H1 (cell line): ENCODE measurements at regions not wholly inside any gene's neighbourhood (a gene's known extent, or its start where the extent isn't known, plus 50 kb on each side); places are given as distances from the start of the nearest gene placed in this dataset.
A peak's percentile ranks its signal among the peaks of the same experiment; 100 is the strongest.

Experiments
- CTCF ChIA-PET: fragments of 300-600 bp; sonication (Branson Sonifier 250); formaldehyde crosslinking; loops from one replicate; lab custom pipeline; 2021; ENCODE audit not compliant: partially characterized antibody; lab: Charles Lee
- POLR2A ChIA-PET: fragments of 300-600 bp; sonication (Branson Sonifier 250); formaldehyde crosslinking; loops from one replicate; lab custom pipeline; 2021; ENCODE audit warnings: inconsistent platforms; ENCODE audit not compliant: partially characterized antibody; lab: Charles Lee
- DNase-seq, 2 experiments: peaks; one replicate each; pipeline versions ENCODE4 v3.0.0 to v3.0.0-alpha.2; 2010 to 2022; ENCODE audit warnings: low spot score in 2 of 2, low read depth in 1 of 2, mixed read lengths in 1 of 2
- FAIRE-seq: peaks from 2 replicates; lab custom pipeline; 2011; peaks lifted over from hg19 to GRCh38; lab: Jason Lieb, UNC
- H2AFZ ChIP-seq: 2 replicates; pipeline ENCODE4 v1.8.1; 2012; ENCODE audit warnings: low read length, inconsistent platforms
- H2AK5ac ChIP-seq: 2 replicates; pipeline ENCODE4 v1.6.1; 2013; ENCODE audit warnings: low read depth, low read length
- H2BK120ac ChIP-seq: replicated peaks from 2 replicates; pipeline ENCODE3; 2013; ENCODE audit warnings: low read depth, low read length, inconsistent platforms
- H2BK12ac ChIP-seq: 2 replicates; pipeline ENCODE4 v1.6.1; 2013; ENCODE audit warnings: low read depth, low read length
- H2BK15ac ChIP-seq: 2 replicates; pipeline ENCODE4 v1.6.1; 2013; ENCODE audit warnings: low read length
- H2BK20ac ChIP-seq: 2 replicates; pipeline ENCODE4 v1.6.1; 2013; ENCODE audit warnings: low read length
- H2BK5ac ChIP-seq: 2 replicates; pipeline ENCODE4 v1.6.1; 2013; ENCODE audit warnings: low read depth, low read length
- H3K14ac ChIP-seq: 2 replicates; pipeline ENCODE4 v1.6.1; 2013; ENCODE audit warnings: inconsistent platforms; ENCODE audit not compliant: insufficient read length
- H3K18ac ChIP-seq: 2 replicates; pipeline ENCODE4 v1.6.1; 2013; ENCODE audit warnings: low read length; ENCODE audit errors: extremely low read depth
- H3K23ac ChIP-seq: 2 replicates; pipeline ENCODE4 v1.6.1; 2013; ENCODE audit warnings: inconsistent platforms; ENCODE audit not compliant: insufficient read length
- H3K23me2 ChIP-seq: 2 replicates; pipeline ENCODE4 v1.6.1; 2013; ENCODE audit warnings: low read depth, low read length
- H3K27ac ChIP-seq: 2 replicates; pipeline ENCODE4 v1.6.1; 2011; ENCODE audit warnings: low read depth, low read length, inconsistent platforms
- H3K27me3 ChIP-seq, 4 experiments: replicated peaks in 1 of 4; 1 replicate in 1 of 4; 2 replicates in 3 of 4; pipeline versions ENCODE4 v1.6.1 to v1.8.1; 2011 to 2013; ENCODE audit warnings: low read length in 3 of 4, mild to moderate bottlenecking in 3 of 4, inconsistent platforms in 2 of 4, mixed read lengths in 2 of 4, moderate library complexity in 1 of 4; ENCODE audit not compliant: control insufficient read depth in 3 of 4, insufficient read depth in 3 of 4; ENCODE audit errors: extremely low read depth in 1 of 4
- H3K36me3 ChIP-seq, 4 experiments: 2 replicates each; pipeline versions ENCODE4 v1.6.1 to v1.8.1; 2011 to 2013; ENCODE audit warnings: mild to moderate bottlenecking in 4 of 4, low read length in 3 of 4, moderate library complexity in 2 of 4, control low read depth in 1 of 4, inconsistent platforms in 1 of 4; ENCODE audit not compliant: insufficient read depth in 4 of 4, control insufficient read depth in 2 of 4
- H3K4ac ChIP-seq: replicated peaks from 2 replicates; pipeline ENCODE3; 2013; ENCODE audit warnings: low read length, low read depth, mixed read lengths, inconsistent platforms; ENCODE audit not compliant: insufficient read length
- H3K4me1 ChIP-seq, 4 experiments: replicated peaks in 1 of 4; 1 replicate in 1 of 4; 2 replicates in 3 of 4; pipeline versions ENCODE4 v1.6.1 to v1.8.1; 2011 to 2013; ENCODE audit warnings: low read length in 3 of 4, inconsistent platforms in 2 of 4, mixed read lengths in 1 of 4; ENCODE audit not compliant: insufficient read depth in 4 of 4, control insufficient read depth in 3 of 4
- H3K4me2 ChIP-seq, 2 experiments: 2 replicates each; pipeline versions ENCODE4 v1.6.1 to v1.8.1; 2011 to 2013; ENCODE audit warnings: low read depth in 2 of 2, low read length in 2 of 2, control low read depth in 1 of 2, inconsistent platforms in 1 of 2, mild to moderate bottlenecking in 1 of 2; ENCODE audit not compliant: insufficient read depth in 1 of 2
- H3K4me3 ChIP-seq, 4 experiments: fragments of 200-600, 300-600 bp in 1 of 4; sonication (generic), shearing (Covaris generic), sonication (Bioruptor Twin) in 1 of 4; 2 replicates each; pipeline versions ENCODE4 v1.5.1 to v1.8.1; 2011 to 2016; ENCODE audit warnings: low read length in 4 of 4, low read depth in 3 of 4, control low read depth in 2 of 4, inconsistent platforms in 2 of 4, mild to moderate bottlenecking in 2 of 4, mixed read lengths in 1 of 4, moderate library complexity in 1 of 4; ENCODE audit not compliant: insufficient read depth in 2 of 4; ENCODE audit errors: extremely low read depth in 1 of 4
- H3K56ac ChIP-seq: replicated peaks from 2 replicates; pipeline ENCODE3; 2013; ENCODE audit warnings: low read depth, mild to moderate bottlenecking, mixed read lengths, low read length, inconsistent platforms; ENCODE audit not compliant: insufficient read length
- H3K79me1 ChIP-seq: 2 replicates; pipeline ENCODE4 v1.6.1; 2013; ENCODE audit warnings: low read depth, low read length, control low read depth
- H3K79me2 ChIP-seq, 2 experiments: 2 replicates each; pipeline versions ENCODE4 v1.6.1 to v1.8.1; 2012 to 2013; ENCODE audit warnings: low read length in 2 of 2, mild to moderate bottlenecking in 2 of 2, inconsistent platforms in 1 of 2; ENCODE audit not compliant: insufficient read depth in 2 of 2, control insufficient read depth in 1 of 2
- H3K9ac ChIP-seq, 4 experiments: replicated peaks in 1 of 4; 1 replicate in 1 of 4; 2 replicates in 3 of 4; pipeline versions ENCODE4 v1.6.1 to v1.8.1; 2011 to 2013; ENCODE audit warnings: low read depth in 3 of 4, low read length in 3 of 4, control low read depth in 2 of 4, mild to moderate bottlenecking in 2 of 4, moderate library complexity in 2 of 4, inconsistent platforms in 1 of 4; ENCODE audit errors: extremely low read depth in 1 of 4
- H3K9me3 ChIP-seq, 2 experiments: 2 replicates each; pipeline versions ENCODE4 v1.6.1 to v1.8.1; 2012 to 2013; ENCODE audit warnings: mild to moderate bottlenecking in 2 of 2, moderate library complexity in 2 of 2, control low read depth in 1 of 2, inconsistent platforms in 1 of 2, low read depth in 1 of 2, low read length in 1 of 2, mixed read lengths in 1 of 2; ENCODE audit not compliant: insufficient read depth in 2 of 2
- H4K20me1 ChIP-seq, 2 experiments: replicated peaks in 1 of 2; 2 replicates each; pipeline versions ENCODE3 to v1.8.1; 2011 to 2013; ENCODE audit warnings: inconsistent platforms in 2 of 2, low read length in 2 of 2, mild to moderate bottlenecking in 1 of 2; ENCODE audit not compliant: insufficient read depth in 2 of 2, control insufficient read depth in 1 of 2
- H4K5ac ChIP-seq: 2 replicates; pipeline ENCODE4 v1.6.1; 2013; ENCODE audit warnings: low read length, low read depth, mixed read lengths, inconsistent platforms; ENCODE audit not compliant: insufficient read length
- H4K8ac ChIP-seq: 2 replicates; pipeline ENCODE4 v1.8.0; 2013; ENCODE audit warnings: mild to moderate bottlenecking, moderate library complexity, low read length, inconsistent platforms; ENCODE audit not compliant: insufficient read depth; ENCODE audit errors: extremely low read depth
- H4K91ac ChIP-seq: replicated peaks from 2 replicates; pipeline ENCODE3; 2013; ENCODE audit warnings: low read length, mixed read lengths, inconsistent platforms; ENCODE audit not compliant: insufficient read length
- ATF2 ChIP-seq: IDR thresholded peaks from 2 replicates; pipeline ENCODE4 v1.6.1; 2012; ENCODE audit warnings: low read length, inconsistent platforms
- BRCA1 ChIP-seq: IDR thresholded peaks from 2 replicates; pipeline ENCODE4 v1.6.1; 2012; ENCODE audit warnings: low read depth, low read length, improper control_type of control experiment
- CREB1 ChIP-seq: IDR thresholded peaks from 2 replicates; pipeline ENCODE4 v1.6.1; 2012; ENCODE audit warnings: inconsistent platforms
- EZH2 ChIP-seq: fragments of 200-600 bp; sonication (generic); IDR thresholded peaks from 2 replicates; pipeline ENCODE4 v1.7.1; 2012; ENCODE audit warnings: low read depth, mild to moderate bottlenecking, moderate library complexity, low read length, inconsistent platforms; ENCODE audit not compliant: severe bottlenecking
- KDM1A ChIP-seq: fragments of 200-600, 300-600 bp; sonication (generic); IDR thresholded peaks from 2 replicates; pipeline ENCODE4 v1.7.1; 2016; ENCODE audit warnings: mild to moderate bottlenecking, low read length, borderline replicate concordance
- SIN3A ChIP-seq, 2 experiments: IDR thresholded peaks in 1 of 2; conservative IDR thresholded peaks in 1 of 2; 2 replicates each; pipeline ENCODE4 v1.6.1; 2011 to 2012; ENCODE audit warnings: low read length in 2 of 2, improper control_type of control experiment in 1 of 2, low read depth in 1 of 2, mild to moderate bottlenecking in 1 of 2
- SIX5 ChIP-seq: IDR thresholded peaks from 2 replicates; pipeline ENCODE4 v1.6.1; 2011; ENCODE audit warnings: mild to moderate bottlenecking, low read depth, low read length
- SP4 ChIP-seq: IDR thresholded peaks from 2 replicates; pipeline ENCODE4 v1.6.1; 2012; ENCODE audit warnings: low read length, inconsistent platforms
- WGBS, 2 experiments: shearing (Covaris generic) in 1 of 2; methylation state at CpG; one replicate each; pipeline versions ENCODE4 v1.1.6 to v1.1.7; 2013 to 2015; ENCODE audit warnings: low lambda C conversion rate in 2 of 2, mixed read lengths in 2 of 2, inconsistent platforms in 1 of 2, low coverage in 1 of 2, missing lambda C conversion rate in 1 of 2; ENCODE audit not compliant: insufficient replicate concordance in 2 of 2, insufficient coverage in 1 of 2, insufficient read length in 1 of 2; ENCODE audit errors: extremely low coverage in 1 of 2, missing lambda C conversion rate in 1 of 2; 5-methylcytosine and 5-hydroxymethylcytosine counted together

GRCh38 chr7:125926621-125927020, 997.0 kb upstream of the POT1 start:
- Histone ChIP-seq H2BK5ac (no peak overlapping the region), H2BK12ac (no peak overlapping the region), H3K4me1 (peaks cover 0 to 6% (median 0%) of the 10 kb centered on the region in 4 experiments; a peak in 1 of 7 replicates), H3K27me3 (no peaks in the 10 kb centered on the region), H4K91ac (no peak overlapping the region), H4K20me1 (no peaks in the 10 kb centered on the region), H3K4me2 (no peak overlapping the region), H3K4ac (no peak overlapping the region), H2AFZ (0 out of 2 replicates have a peak overlapping the region, but pooled peaks have one; percentile 31), H3K9ac (no peak overlapping the region), H3K56ac (no peak overlapping the region), H3K23me2 (no peaks in the 10 kb centered on the region), H3K36me3 (no peaks in the 10 kb centered on the region), H2BK15ac (no peak overlapping the region), H4K8ac (no peak overlapping the region), H3K18ac (no peak overlapping the region), H3K14ac (no peak overlapping the region), H4K5ac (no peak overlapping the region), H3K9me3 (no peaks in the 10 kb centered on the region), H3K23ac (no peak overlapping the region), H3K79me1 (no peaks in the 10 kb centered on the region), H3K4me3 (no peak overlapping the region), H2BK20ac (no peak overlapping the region), H3K79me2 (no peaks in the 10 kb centered on the region), H2AK5ac (no peak overlapping the region)
- ChIA-PET POLR2A (no interaction called here), CTCF (no interaction called here)
- DNase-seq: no peak
- no peak for FAIRE-seq
- TF ChIP-seq KDM1A: no peak
- TF ChIP-seq ATF2: no peak
- no peak for TF ChIP-seq SIN3A (conservative IDR thresholded peaks at IDR 0.05 in 1 of 2, IDR thresholded peaks at IDR 0.05 in 1 of 2; ENCODE audit: low read depth in 1 of 2, low read length in 2 of 2)
- no peak for TF ChIP-seq BRCA1
- TF ChIP-seq SP4: no peak
- no peak for TF ChIP-seq SIX5
- TF ChIP-seq EZH2: no peak
- no peak for TF ChIP-seq CREB1
- TF ChIP-seq, all 59 proteins: peak for 0
- WGBS, 2 experiments: 63% methylated on average over 1 of the region's 1 CpG; no CpG with 5 or more reads in 1 of the 2 experiments
- Histone ChIP-seq H3K27ac (no peak overlapping the region), H2BK120ac (no peak overlapping the region)
